Cardiac muscle cell (in vitro differentiated cells and primary cell): ENCODE measurements at regions not wholly inside any gene's neighbourhood (a gene's known extent, or its start where the extent isn't known, plus 50 kb on each side); places are given as distances from the start of the nearest gene placed in this dataset.

ENCODE experiments used
- DNase-seq, 2 donors: peaks; one replicate each; pipeline versions ENCODE4 v3.0.0 to v3.0.0-alpha.2; 2010 to 2017; ENCODE audit warnings: low read depth in 1 of 2, low spot score in 1 of 2
- H3K27ac ChIP-seq: fragments of 200-600 bp; sonication (generic); 2 replicates; pipeline ENCODE4 v1.5.1; 2016
- H3K27me3 ChIP-seq: fragments of 200-600 bp; sonication (generic); 2 replicates; pipeline ENCODE4 v1.6.0; 2016; ENCODE audit warnings: control low read depth
- H3K36me3 ChIP-seq: fragments of 200-600 bp; sonication (generic); 2 replicates; pipeline ENCODE4 v1.5.1; 2016; ENCODE audit warnings: control low read depth
- H3K4me1 ChIP-seq: fragments of 200-600 bp; sonication (generic); 2 replicates; pipeline ENCODE4 v1.8.1; 2017; ENCODE audit warnings: low read depth, mild to moderate bottlenecking, mixed run types
- H3K4me3 ChIP-seq: fragments of 200-600 bp; sonication (generic); 2 replicates; pipeline ENCODE4 v1.5.1; 2016; ENCODE audit warnings: mild to moderate bottlenecking
- H3K9me3 ChIP-seq: fragments of 200-600 bp; sonication (generic); 2 replicates; pipeline ENCODE4 v1.5.1; 2017; ENCODE audit warnings: low read depth, mild to moderate bottlenecking, control low read depth
- CTCF ChIP-seq: IDR thresholded peaks from 2 replicates; pipeline ENCODE4 v1.5.1; 2012; ENCODE audit warnings: low read depth, mild to moderate bottlenecking, low read length

GRCh38 chr7:128164955-128165670, 76.0 kb upstream of the LEP start:
- peaks cover 77% of the 10 kb centered on the region for H3K27me3 ChIP-seq
- no peaks in the 10 kb centered on the region for H3K36me3 ChIP-seq
- H3K27ac ChIP-seq, result no peak overlapping the region
- no peak for DNase-seq
- no peaks in the 10 kb centered on the region for H3K9me3 ChIP-seq
- H3K4me1 ChIP-seq, result no peaks in the 10 kb centered on the region
- TF ChIP-seq CTCF, result no peak
- no peak overlapping the region for H3K4me3 ChIP-seq

- no peak overlapping the region for H3K27ac ChIP-seq
- TF ChIP-seq CTCF, result no peak
- DNase-seq, result no peak
- no peaks in the 10 kb centered on the region for H3K36me3 ChIP-seq
- H3K4me3 ChIP-seq, result no peak overlapping the region
- H3K9me3 ChIP-seq, result no peaks in the 10 kb centered on the region
- H3K4me1 ChIP-seq, result no peaks in the 10 kb centered on the region
- peaks cover 77% of the 10 kb centered on the region for H3K27me3 ChIP-seq
Observed at GRCh38 chr7:128165927-128166420, 75.1 kb upstream of the LEP start.

- H3K9me3 ChIP-seq, result no peaks in the 10 kb centered on the region
- TF ChIP-seq CTCF, result no peak
- H3K27ac ChIP-seq, result no peak overlapping the region
- H3K4me3 ChIP-seq, result peak overlapping the region; percentile 44
- H3K4me1 ChIP-seq, result no peaks in the 10 kb centered on the region
- peak; percentile 10 to 47 for DNase-seq
- peaks cover 81% of the 10 kb centered on the region for H3K27me3 ChIP-seq
- no peaks in the 10 kb centered on the region for H3K36me3 ChIP-seq
Observed at GRCh38 chr7:128166603-128167041, 74.5 kb upstream of the LEP start.

- Histone ChIP-seq H3K27ac (no peak overlapping the region), H3K9me3 (no peaks in the 10 kb centered on the region), H3K27me3 (peaks cover 86% of the 10 kb centered on the region), H3K4me3 (peak overlapping the region; percentile 44), H3K36me3 (no peaks in the 10 kb centered on the region), H3K4me1 (no peaks in the 10 kb centered on the region)
- TF ChIP-seq CTCF, result no peak
- DNase-seq, result peak; percentile 62 to 82
Observed at GRCh38 chr7:128167042-128167701, 73.9 kb upstream of the LEP start.

- no peak overlapping the region for H3K27ac ChIP-seq
- DNase-seq, result no peak
- peak overlapping the region; percentile 44 for H3K4me3 ChIP-seq
- H3K9me3 ChIP-seq, result no peaks in the 10 kb centered on the region
- no peaks in the 10 kb centered on the region for H3K36me3 ChIP-seq
- H3K4me1 ChIP-seq, result no peaks in the 10 kb centered on the region
- TF ChIP-seq CTCF, result no peak
- peaks cover 89% of the 10 kb centered on the region for H3K27me3 ChIP-seq
Observed at GRCh38 chr7:128167791-128168666, 73.0 kb upstream of the LEP start.
